Sigmoid colon (tissue), 6 donors: ENCODE measurements at regions not wholly inside any gene's neighbourhood (a gene's known extent, or its start where the extent isn't known, plus 50 kb on each side); places are given as distances from the start of the nearest gene placed in this dataset.
A peak's percentile ranks its signal among the peaks of the same experiment; 100 is the strongest.

Experiments
- DNase-seq: peaks from one replicate; pipeline ENCODE4 v3.0.0-alpha.2; 2019
- H3K27ac ChIP-seq, 4 donors: fragments of 200-600 bp; sonication (generic); one replicate each; pipeline ENCODE4 v1.5.1; 2016 to 2019; ENCODE audit warnings: mild to moderate bottlenecking in 1 of 4
- H3K27me3 ChIP-seq, 3 donors: fragments of 200-600 bp; sonication (generic); one replicate each; pipeline ENCODE4 v1.5.1; 2019; ENCODE audit warnings: mild to moderate bottlenecking in 1 of 3
- H3K36me3 ChIP-seq, 4 donors: fragments of 200-600 bp; sonication (generic); one replicate each; pipeline ENCODE4 v1.5.1; 2016 to 2019
- H3K4me1 ChIP-seq, 4 donors: fragments of 200-600 bp; sonication (generic); one replicate each; pipeline ENCODE4 v1.5.1; 2017 to 2019
- H3K4me3 ChIP-seq, 4 donors: fragments of 200-600 bp; sonication (generic); one replicate each; pipeline ENCODE4 v1.5.1; 2017 to 2019; ENCODE audit warnings: mild to moderate bottlenecking in 2 of 4, moderate library complexity in 1 of 4
- H3K9me3 ChIP-seq, 4 donors: fragments of 200-600 bp in 3 of 4; sonication (generic) in 3 of 4; one replicate each; pipeline versions ENCODE4 v1.5.1 to v1.6.1; 2013 to 2019
- EP300 ChIP-seq, 4 donors: sonication (generic); formaldehyde crosslinking; IDR thresholded peaks; one replicate each; pipeline ENCODE4 v1.6.1; 2017; ENCODE audit warnings: antibody characterized with exemption in 4 of 4
- POLR2A ChIP-seq, 2 donors: fragments of 450-650 bp; IDR thresholded peaks; one replicate each; pipeline ENCODE4 v1.6.1; 2016; ENCODE audit warnings: antibody characterized with exemption in 2 of 2, mild to moderate bottlenecking in 2 of 2, moderate library complexity in 2 of 2
- POLR2AphosphoS5 ChIP-seq, 4 donors: sonication (generic); formaldehyde crosslinking; IDR thresholded peaks; one replicate each; pipeline ENCODE4 v1.6.1; 2017; ENCODE audit warnings: antibody characterized with exemption in 4 of 4
- WGBS, 2 donors: extraction: QIAGEN DNeasy Blood & Tissue Kit; methylation state at CpG; one replicate each; pipeline ENCODE4 v1.1.7; 2013; 5-methylcytosine and 5-hydroxymethylcytosine counted together
- intact Hi-C: fragments of 100-400 bp; cut with DNase I; formaldehyde crosslinking; loops from one replicate; pipeline ENCODE4 v1.15.1; 2023
- TF ChIP-seq, protein P1 (sequence below), 4 experiments: fragments of 450-650 bp in 3 of 4; fragments of 200-600 bp in 1 of 4; IDR thresholded peaks; one replicate each; pipeline ENCODE4 v1.5.1; 2016 to 2019; ENCODE audit warnings: antibody characterized with exemption in 4 of 4, mild to moderate bottlenecking in 3 of 4, moderate library complexity in 2 of 4
- donor health status: healthy with polysubstance abuse.
- donor health status: healthy.

DNA sequence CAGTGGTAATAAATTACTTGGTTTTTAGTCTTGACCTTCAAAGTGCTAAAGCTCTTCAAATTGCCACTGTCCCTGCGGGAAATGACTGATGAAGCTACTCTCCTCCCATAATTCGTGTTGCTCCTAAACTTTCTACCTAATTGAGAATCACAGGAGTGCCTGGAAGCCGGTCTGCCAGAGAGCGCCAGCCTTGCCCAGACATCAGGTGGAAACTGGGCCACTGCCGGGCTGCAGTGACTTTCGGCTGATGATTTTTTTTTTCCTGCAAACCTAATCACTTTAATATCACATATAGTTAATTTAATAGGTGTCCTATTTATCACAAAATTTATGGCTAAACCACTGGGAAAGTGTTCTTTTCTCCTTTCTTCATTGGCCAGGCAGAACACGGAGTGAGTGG, 59.6 kb upstream of the UBE3C start:
- Histone ChIP-seq H3K4me1 (peaks cover 0 to 8% (median 0%) of the 10 kb centered on the region in 4 donors), H3K27ac (no peak overlapping the region), H3K4me3 (no peak overlapping the region), H3K9me3 (peaks cover under 1 to 10% (median 2%) of the 10 kb centered on the region in 4 donors), H3K27me3 (peaks cover 4 to 71% (median 22%) of the 10 kb centered on the region in 3 donors), H3K36me3 (no peaks in the 10 kb centered on the region)
- intact Hi-C loops = no loop called here
- TF ChIP-seq POLR2AphosphoS5 (IDR thresholded peaks at IDR 0.05) (no peak), EP300 (IDR thresholded peaks at IDR 0.05) (no peak), POLR2A (IDR thresholded peaks at IDR 0.05) (no peak)
- TF ChIP-seq, protein P1, sequence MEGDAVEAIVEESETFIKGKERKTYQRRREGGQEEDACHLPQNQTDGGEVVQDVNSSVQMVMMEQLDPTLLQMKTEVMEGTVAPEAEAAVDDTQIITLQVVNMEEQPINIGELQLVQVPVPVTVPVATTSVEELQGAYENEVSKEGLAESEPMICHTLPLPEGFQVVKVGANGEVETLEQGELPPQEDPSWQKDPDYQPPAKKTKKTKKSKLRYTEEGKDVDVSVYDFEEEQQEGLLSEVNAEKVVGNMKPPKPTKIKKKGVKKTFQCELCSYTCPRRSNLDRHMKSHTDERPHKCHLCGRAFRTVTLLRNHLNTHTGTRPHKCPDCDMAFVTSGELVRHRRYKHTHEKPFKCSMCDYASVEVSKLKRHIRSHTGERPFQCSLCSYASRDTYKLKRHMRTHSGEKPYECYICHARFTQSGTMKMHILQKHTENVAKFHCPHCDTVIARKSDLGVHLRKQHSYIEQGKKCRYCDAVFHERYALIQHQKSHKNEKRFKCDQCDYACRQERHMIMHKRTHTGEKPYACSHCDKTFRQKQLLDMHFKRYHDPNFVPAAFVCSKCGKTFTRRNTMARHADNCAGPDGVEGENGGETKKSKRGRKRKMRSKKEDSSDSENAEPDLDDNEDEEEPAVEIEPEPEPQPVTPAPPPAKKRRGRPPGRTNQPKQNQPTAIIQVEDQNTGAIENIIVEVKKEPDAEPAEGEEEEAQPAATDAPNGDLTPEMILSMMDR (IDR thresholded peaks at IDR 0.05) = no peak
- peak; percentile 11 for DNase-seq
- WGBS, 2 donors = 84 to 85% methylated on average over 7 of the region's 7 CpGs

DNA sequence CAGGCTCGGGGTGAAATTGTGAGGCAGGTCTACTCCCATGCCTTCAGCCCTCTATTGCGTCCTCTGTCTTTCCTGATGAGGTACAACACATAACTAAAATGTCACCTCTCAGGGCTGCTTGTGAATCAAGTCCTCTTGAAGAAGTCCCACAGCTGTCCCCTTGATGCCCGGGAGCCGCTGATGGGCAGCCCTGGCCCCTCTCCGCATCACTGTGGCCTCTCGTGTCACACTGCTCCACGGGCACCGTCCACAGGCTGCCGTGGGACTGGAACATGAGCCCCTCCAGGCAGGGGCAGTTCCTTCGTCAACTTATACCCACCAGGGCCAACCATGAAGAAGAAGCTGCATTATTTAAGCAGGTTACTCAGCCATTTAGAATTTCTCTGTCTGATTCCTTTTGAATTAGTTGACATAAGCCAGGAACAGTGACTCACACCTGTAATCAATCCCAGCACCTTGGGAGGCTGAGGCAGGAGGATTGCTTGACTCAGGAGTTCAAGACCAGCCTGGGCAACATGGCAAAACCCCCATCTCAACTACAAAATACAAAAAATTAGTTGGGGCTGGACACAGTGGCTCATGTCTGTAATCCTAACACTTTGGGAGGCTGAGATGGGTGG, 58.5 kb upstream of the UBE3C start:
- peaks cover 6 to 19% (median 8%) of the 10 kb centered on the region in 4 donors for H3K9me3 ChIP-seq
- TF ChIP-seq, protein P1 (IDR thresholded peaks at IDR 0.05) = no peak
- TF ChIP-seq POLR2AphosphoS5 (IDR thresholded peaks at IDR 0.05) (no peak), EP300 (IDR thresholded peaks at IDR 0.05) (no peak), POLR2A (IDR thresholded peaks at IDR 0.05) (no peak)
- 92 to 93% methylated on average over 10 of the region's 10 CpGs for WGBS, 2 donors
- no peaks in the 10 kb centered on the region for H3K36me3 ChIP-seq
- peaks cover 0 to 8% (median 0%) of the 10 kb centered on the region in 4 donors for H3K4me1 ChIP-seq
- DNase-seq = peak; percentile 39
- H3K27me3 ChIP-seq = peaks cover 4 to 66% (median 22%) of the 10 kb centered on the region in 3 donors
- intact Hi-C loops = no loop called here
- H3K4me3 ChIP-seq = no peak overlapping the region
- H3K27ac ChIP-seq = no peak overlapping the region

DNA sequence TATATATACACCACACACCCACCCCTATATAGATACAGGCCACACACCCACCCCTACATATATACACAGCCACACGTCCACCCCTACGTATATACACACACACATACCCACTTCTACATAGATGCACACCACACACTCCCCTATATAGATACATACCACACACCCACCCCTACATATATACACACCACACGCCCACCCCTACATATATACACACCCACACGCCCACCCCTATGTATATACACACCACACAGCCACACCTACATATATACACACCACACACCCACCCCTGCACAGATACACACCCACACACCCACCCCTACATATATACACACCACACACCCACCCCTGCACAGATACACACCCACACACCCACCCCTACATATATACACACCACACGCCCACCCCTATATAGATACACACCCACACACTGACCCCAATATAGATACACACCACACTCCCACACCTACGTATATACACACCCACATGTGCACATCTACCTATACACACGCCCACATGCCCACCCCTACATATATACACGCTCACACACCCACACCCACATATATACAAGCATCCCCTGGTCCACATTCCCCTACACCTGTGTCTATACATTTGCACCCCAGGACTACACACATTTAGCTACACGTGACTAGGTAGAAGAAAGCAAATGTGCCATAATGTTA, 52.1 kb upstream of the UBE3C start:
- WGBS, 2 donors = 56 to 81% methylated on average over 9 of the region's 9 CpGs
- Histone ChIP-seq H3K9me3 (peaks cover 6 to 19% (median 8%) of the 10 kb centered on the region in 4 donors), H3K4me1 (no peaks in the 10 kb centered on the region), H3K36me3 (no peaks in the 10 kb centered on the region), H3K27ac (no peak overlapping the region), H3K4me3 (no peak overlapping the region), H3K27me3 (peaks cover 0 to 32% (median 0%) of the 10 kb centered on the region in 3 donors)
- intact Hi-C loops = no loop called here
- no peak for DNase-seq
- no peak for TF ChIP-seq POLR2A (IDR thresholded peaks at IDR 0.05)

GRCh38 chr7:157087646-157088045, 51.1 kb upstream of the UBE3C start:
- Histone ChIP-seq H3K27ac (no peak overlapping the region), H3K9me3 (peaks cover 6 to 19% (median 8%) of the 10 kb centered on the region in 4 donors), H3K36me3 (no peaks in the 10 kb centered on the region), H3K4me3 (no peak overlapping the region), H3K27me3 (peaks cover 0 to 29% (median 0%) of the 10 kb centered on the region in 3 donors), H3K4me1 (no peaks in the 10 kb centered on the region)
- intact Hi-C loops = no loop called here
- TF ChIP-seq POLR2A (IDR thresholded peaks at IDR 0.05) (no peak), POLR2AphosphoS5 (IDR thresholded peaks at IDR 0.05) (no peak)
- WGBS, 2 donors = 91 to 93% methylated on average over 24 of the region's 24 CpGs
- DNase-seq = no peak

GRCh38 chr7:157088136-157088535, 50.6 kb upstream of the UBE3C start:
- Histone ChIP-seq H3K27ac (no peak overlapping the region), H3K9me3 (peaks cover 6 to 18% (median 8%) of the 10 kb centered on the region in 4 donors), H3K27me3 (peaks cover 0 to 29% (median 0%) of the 10 kb centered on the region in 3 donors), H3K36me3 (no peaks in the 10 kb centered on the region), H3K4me3 (no peak overlapping the region), H3K4me1 (no peaks in the 10 kb centered on the region)
- WGBS, 2 donors = 89 to 90% methylated on average over 11 of the region's 11 CpGs
- intact Hi-C loops = no loop called here
- no peak for TF ChIP-seq EP300 (IDR thresholded peaks at IDR 0.05)
- TF ChIP-seq POLR2AphosphoS5 (IDR thresholded peaks at IDR 0.05) = no peak
- TF ChIP-seq POLR2A (IDR thresholded peaks at IDR 0.05) = no peak
- TF ChIP-seq, protein P1 (IDR thresholded peaks at IDR 0.05) = no peak
- no peak for DNase-seq
